Panc1 (cell line): ENCODE measurements at regions not wholly inside any gene's neighbourhood (a gene's known extent, or its start where the extent isn't known, plus 50 kb on each side); places are given as distances from the start of the nearest gene placed in this dataset.

Source experiments
- ATAC-seq: fragments of 200-7000 bp; cut with Tn5 transposase; 2 replicates; pipeline ENCODE4 v1.9.1; 2020; ENCODE audit warnings: mild to moderate bottlenecking, moderate library complexity
- BruUV-seq: library from RNA; stranded (reverse); fragments of 400-500 nt; replicated peaks from 2 replicates; lab custom pipeline; 2021; lab: Mats Ljungman, UMichigan
- CTCF ChIA-PET: fragments of 300-600 bp; sonication (Branson Sonifier 250); formaldehyde crosslinking; loops from one replicate; lab custom pipeline; 2022; ENCODE audit warnings: antibody characterized with exemption; lab: Charles Lee
- POLR2A ChIA-PET: fragments of 300-600 bp; sonication (Branson Sonifier 250); formaldehyde crosslinking; loops from one replicate; lab custom pipeline; 2022; ENCODE audit warnings: antibody characterized with exemption; lab: Charles Lee
- DNase-seq: peaks from one replicate; pipeline ENCODE4 v3.0.0-alpha.2; 2010; ENCODE audit warnings: low read depth, low spot score
- H3K27ac ChIP-seq: 2 replicates; pipeline ENCODE4 v1.5.1; 2011; ENCODE audit warnings: mild to moderate bottlenecking, low read length, inconsistent platforms
- H3K27me3 ChIP-seq: fragments of 200-500 bp; sonication (Bioruptor generic); 2 replicates; pipeline ENCODE4 v1.6.0; 2014; ENCODE audit warnings: low read length, inconsistent platforms; ENCODE audit not compliant: control insufficient read depth, insufficient read depth
- H3K36me3 ChIP-seq: fragments of 200-500 bp; sonication (Bioruptor generic); 2 replicates; pipeline ENCODE4 v1.5.1; 2014; ENCODE audit warnings: inconsistent platforms, mild to moderate bottlenecking, low read length, moderate library complexity; ENCODE audit not compliant: control insufficient read depth, insufficient read depth
- H3K4me1 ChIP-seq: 2 replicates; pipeline ENCODE4 v1.5.1; 2011; ENCODE audit warnings: inconsistent platforms, mild to moderate bottlenecking, low read length, moderate library complexity; ENCODE audit not compliant: control insufficient read depth, insufficient read depth
- H3K4me3 ChIP-seq, 2 experiments: 2 replicates each; pipeline ENCODE4 v1.5.1; 2011 to 2012; ENCODE audit warnings: low read depth in 2 of 2, low read length in 2 of 2, mild to moderate bottlenecking in 2 of 2, inconsistent platforms in 1 of 2, moderate library complexity in 1 of 2
- H3K9me3 ChIP-seq: fragments of 200-500 bp; sonication (Bioruptor generic); 2 replicates; pipeline ENCODE4 v1.5.1; 2014; ENCODE audit warnings: low read depth, mild to moderate bottlenecking, inconsistent platforms, low read length, moderate library complexity; ENCODE audit not compliant: control insufficient read depth, insufficient read depth
- CTCF ChIP-seq: fragments of 450-650 bp; IDR thresholded peaks from 2 replicates; pipeline ENCODE4 v1.5.1; 2017; ENCODE audit warnings: mild to moderate bottlenecking
- POLR2AphosphoS5 ChIP-seq: IDR thresholded peaks from 2 replicates; pipeline ENCODE4 v1.6.1; 2012; ENCODE audit warnings: mild to moderate bottlenecking, low read depth, low read length, moderate library complexity
- REST ChIP-seq, 2 experiments: IDR thresholded peaks; 2 replicates each; pipeline ENCODE4 v1.6.1; 2011 to 2012; ENCODE audit warnings: low read depth in 2 of 2, control low read depth in 1 of 2, low read length in 1 of 2, mild to moderate bottlenecking in 1 of 2, moderate library complexity in 1 of 2; ENCODE audit not compliant: insufficient read depth in 1 of 2
- SIN3A ChIP-seq: IDR thresholded peaks from 2 replicates; pipeline ENCODE4 v1.6.1; 2012; ENCODE audit warnings: low read depth, mild to moderate bottlenecking, low read length, moderate library complexity, borderline replicate concordance; ENCODE audit not compliant: insufficient read depth
- TCF7L2 ChIP-seq: IDR thresholded peaks from 2 replicates; pipeline ENCODE4 v1.6.1; 2011; ENCODE audit warnings: mild to moderate bottlenecking, low read depth, low read length, inconsistent platforms
- in situ Hi-C: cut with HindIII; loops from 2 replicates; pipeline ENCODE4 v1.10.0; 2016; ENCODE audit warnings: low sequenced_read_pairs, low pct_unique_long_range_greater_than_20kb
- intact Hi-C: fragments of 100-400 bp; cut with micrococcal nuclease; formaldehyde crosslinking; loops from one replicate; pipeline ENCODE4 v1.10.0; 2022; ENCODE audit not compliant: unreplicated experiment

GRCh38 chr5:14944996-14945395, 73.4 kb upstream of the ANKH start:
- intact Hi-C loops = no loop called here
- TF ChIP-seq SIN3A (no peak), CTCF (no peak), POLR2AphosphoS5 (no peak), TCF7L2 (no peak), REST (IDR thresholded peaks at IDR 0.05; ENCODE audit: insufficient read depth in 1 of 2, low read depth in 2 of 2, low read length in 1 of 2) (no peak)
- no peak for ATAC-seq

GRCh38 chr5:14944350-14944739, 72.8 kb upstream of the ANKH start:
- BruUV-seq = no TSS peak
- in situ Hi-C loops (no loop called here), intact Hi-C loops (no loop called here)
- no peaks in the 10 kb centered on the region for H3K9me3 ChIP-seq
- no peak overlapping the region for H3K4me3 ChIP-seq
- no peaks in the 10 kb centered on the region for H3K36me3 ChIP-seq
- CTCF ChIA-PET = no interaction called here
- DNase-seq = no peak
- peaks cover 11% of the 10 kb centered on the region; the same call in 1 of the 2 replicates for H3K27me3 ChIP-seq
- ATAC-seq = no peak
- H3K27ac ChIP-seq = no peak overlapping the region
- POLR2A ChIA-PET = no interaction called here
- no peak for TF ChIP-seq REST (IDR thresholded peaks at IDR 0.05; ENCODE audit: insufficient read depth in 1 of 2, low read depth in 2 of 2, low read length in 1 of 2)
- no peak for TF ChIP-seq TCF7L2
- no peak for TF ChIP-seq CTCF
- TF ChIP-seq POLR2AphosphoS5 = no peak
- TF ChIP-seq SIN3A = no peak
- H3K4me1 ChIP-seq = no peaks in the 10 kb centered on the region

More at GRCh38 chr5:14944996-14945395, 73.4 kb upstream of the ANKH start:
- ChIA-PET CTCF (no interaction called here), POLR2A (no interaction called here)
- Histone ChIP-seq H3K27ac (no peak overlapping the region), H3K4me3 (no peak overlapping the region), H3K27me3 (peaks cover 10% of the 10 kb centered on the region; the same call in 1 of the 2 replicates), H3K9me3 (no peaks in the 10 kb centered on the region), H3K4me1 (no peaks in the 10 kb centered on the region), H3K36me3 (no peaks in the 10 kb centered on the region)
- no peak for DNase-seq
- BruUV-seq = no TSS peak
- in situ Hi-C loops = no loop called here
